ENCODE measurements at regions not wholly inside any gene's neighbourhood (a gene's known extent, or its start where the extent isn't known, plus 50 kb on each side); places are given as distances from the start of the nearest gene placed in this dataset.

DNA sequence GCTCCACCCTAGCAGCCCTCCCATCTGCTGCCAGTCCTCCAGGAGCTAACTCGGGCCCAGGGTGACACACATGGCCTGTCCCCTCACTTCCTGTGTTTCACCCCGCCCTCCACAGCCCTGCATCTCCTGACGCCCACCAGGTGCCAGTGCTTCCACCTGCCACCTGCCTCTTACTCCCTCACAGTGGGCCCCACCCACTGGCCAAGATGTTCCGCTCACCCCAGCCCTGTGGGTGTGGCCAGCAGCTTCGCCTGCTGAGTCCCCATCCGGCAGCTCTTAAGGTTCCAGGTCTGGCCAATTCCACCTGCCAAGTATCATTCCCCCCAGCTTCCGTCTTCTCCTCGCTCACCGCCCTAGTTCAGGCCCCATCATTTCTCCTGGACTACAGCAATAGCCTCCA lies 184.1 kb downstream of the MBOAT1 start:
- H3K27ac Mint-ChIP-seq, result no peak overlapping the region
- H3K27me3 Mint-ChIP-seq, result peaks cover 27% of the 10 kb centered on the region
- no peak for ATAC-seq
- H3K4me3 Mint-ChIP-seq, result no peak overlapping the region
- H3K36me3 Mint-ChIP-seq, result no peaks in the 10 kb centered on the region
- H3K9me3 Mint-ChIP-seq, result peaks cover 12% of the 10 kb centered on the region
- peaks cover 6% of the 10 kb centered on the region for H3K4me1 Mint-ChIP-seq

DNA sequence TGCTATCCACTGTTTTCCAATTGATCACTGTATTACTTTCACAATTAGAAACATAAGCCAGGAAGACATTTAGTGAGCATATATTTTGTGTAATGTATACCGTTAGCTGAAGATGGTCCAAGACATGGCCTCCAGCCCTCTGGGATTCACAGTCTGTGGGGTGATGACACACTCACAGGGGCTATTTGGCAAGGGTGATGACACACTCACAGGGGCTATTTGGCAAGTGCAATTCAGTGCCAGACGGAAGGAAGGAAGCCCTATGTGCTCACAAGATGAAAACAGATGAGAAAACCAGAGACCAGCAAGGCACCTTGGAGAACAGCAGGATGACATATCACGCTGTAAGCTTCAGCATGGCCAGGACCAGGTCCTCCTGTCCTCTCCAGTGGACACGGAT lies 183.7 kb downstream of the MBOAT1 start:
- H3K4me1 Mint-ChIP-seq, result peaks cover 6% of the 10 kb centered on the region
- H3K4me3 Mint-ChIP-seq, result no peak overlapping the region
- peaks cover 27% of the 10 kb centered on the region for H3K27me3 Mint-ChIP-seq
- no peak for ATAC-seq
- H3K27ac Mint-ChIP-seq, result no peak overlapping the region
- no peaks in the 10 kb centered on the region for H3K36me3 Mint-ChIP-seq
- H3K9me3 Mint-ChIP-seq, result peaks cover 12% of the 10 kb centered on the region

- peaks cover 12% of the 10 kb centered on the region for H3K9me3 Mint-ChIP-seq
- H3K36me3 Mint-ChIP-seq, result no peaks in the 10 kb centered on the region
- no peaks in the 10 kb centered on the region for H3K4me1 Mint-ChIP-seq
- no peak for ATAC-seq
- H3K4me3 Mint-ChIP-seq, result no peak overlapping the region
- H3K27me3 Mint-ChIP-seq, result peaks cover 27% of the 10 kb centered on the region
- no peak overlapping the region for H3K27ac Mint-ChIP-seq
Measured at GRCh38 chr6:20029979-20030378, 182.3 kb downstream of the MBOAT1 start.

DNA sequence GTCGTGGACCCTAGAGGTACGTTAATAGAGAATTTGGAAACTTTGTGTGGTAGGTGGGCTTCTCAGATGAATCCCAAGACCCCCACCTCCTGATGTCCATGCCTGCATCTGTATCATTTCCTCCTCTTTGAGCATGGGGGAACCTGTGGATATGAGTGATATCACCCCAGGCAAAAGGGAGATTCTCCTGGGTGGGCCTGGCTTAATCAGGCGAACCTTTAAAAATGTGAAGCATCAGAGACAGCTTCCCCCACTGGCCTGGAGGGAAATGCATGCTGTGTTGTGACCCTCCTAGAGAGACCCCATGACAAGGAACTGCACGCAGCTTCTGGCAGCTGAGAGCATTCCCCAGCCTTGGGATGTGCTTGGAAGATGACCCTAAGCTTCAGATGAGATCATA lies 180.9 kb downstream of the MBOAT1 start:
- Mint-ChIP-seq H3K27me3 (peaks cover 17% of the 10 kb centered on the region), H3K27ac (no peak overlapping the region), H3K4me3 (no peak overlapping the region), H3K36me3 (no peaks in the 10 kb centered on the region), H3K9me3 (peaks cover 8% of the 10 kb centered on the region), H3K4me1 (no peaks in the 10 kb centered on the region)
- ATAC-seq, result no peak

DNA sequence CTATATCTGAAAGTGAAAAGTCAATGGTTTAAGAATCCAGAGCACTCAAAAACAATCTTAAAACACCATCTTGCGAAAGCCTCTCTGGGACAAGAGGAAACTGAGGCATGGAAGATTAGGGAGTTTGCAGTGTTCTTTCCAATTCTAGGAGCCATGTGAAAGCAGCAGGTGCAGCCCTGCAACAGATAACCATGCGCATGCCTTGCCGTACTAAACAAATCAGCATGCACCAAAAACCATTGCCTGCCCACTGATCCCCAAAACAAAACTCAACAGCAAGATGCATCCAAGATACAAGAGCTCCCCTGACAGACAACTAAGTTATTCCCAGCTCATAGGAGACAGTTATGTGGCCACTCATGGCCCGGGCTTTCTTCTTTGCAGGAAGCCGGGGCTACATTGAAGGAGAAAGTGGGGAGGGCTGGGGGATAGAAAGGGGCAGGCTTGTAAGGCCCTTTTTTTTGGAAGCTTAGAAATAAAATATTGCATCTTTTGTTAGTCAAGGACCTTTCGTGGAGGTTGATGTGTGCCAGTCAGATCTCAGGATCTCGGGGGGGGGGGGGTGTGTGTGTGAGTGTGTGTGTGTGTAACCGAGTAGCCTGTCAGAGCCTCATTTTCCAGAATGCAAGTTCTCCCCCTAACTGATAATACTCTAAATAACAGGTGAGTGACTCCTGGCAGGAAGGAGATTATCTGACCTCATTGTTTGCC lies 178.4 kb downstream of the MBOAT1 start:
- no peak for ATAC-seq
- H3K27me3 Mint-ChIP-seq, result peaks cover under 1% of the 10 kb centered on the region
- no peaks in the 10 kb centered on the region for H3K4me1 Mint-ChIP-seq
- H3K4me3 Mint-ChIP-seq, result no peak overlapping the region
- H3K9me3 Mint-ChIP-seq, result peaks cover 6% of the 10 kb centered on the region
- H3K27ac Mint-ChIP-seq, result no peak overlapping the region
- no peaks in the 10 kb centered on the region for H3K36me3 Mint-ChIP-seq

DNA sequence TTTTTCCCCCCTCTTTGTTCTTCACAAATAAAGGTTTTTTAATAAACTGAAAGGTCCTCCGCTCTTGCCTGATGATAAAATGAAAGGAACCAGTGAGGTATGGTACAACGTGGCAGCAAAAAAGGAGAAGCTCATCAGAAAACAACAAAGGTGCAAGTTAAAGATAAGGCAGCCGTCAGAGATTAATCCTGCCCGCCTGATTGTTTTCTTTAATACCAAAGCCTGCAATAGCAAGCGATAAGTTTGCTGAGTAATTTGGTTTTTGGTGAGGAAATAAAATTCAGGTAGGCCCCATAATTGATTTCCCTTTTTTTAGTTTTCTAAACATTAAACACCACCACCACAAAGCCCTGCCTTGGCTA lies 177.9 kb downstream of the MBOAT1 start:
- H3K4me3 Mint-ChIP-seq, result no peak overlapping the region
- no peaks in the 10 kb centered on the region for H3K27me3 Mint-ChIP-seq
- peaks cover 6% of the 10 kb centered on the region for H3K9me3 Mint-ChIP-seq
- ATAC-seq, result no peak
- no peaks in the 10 kb centered on the region for H3K36me3 Mint-ChIP-seq
- H3K4me1 Mint-ChIP-seq, result no peaks in the 10 kb centered on the region
- no peak overlapping the region for H3K27ac Mint-ChIP-seq

- no peaks in the 10 kb centered on the region for H3K4me1 Mint-ChIP-seq
- peaks cover 8% of the 10 kb centered on the region for H3K9me3 Mint-ChIP-seq
- no peaks in the 10 kb centered on the region for H3K36me3 Mint-ChIP-seq
- no peaks in the 10 kb centered on the region for H3K27me3 Mint-ChIP-seq
- H3K27ac Mint-ChIP-seq, result no peak overlapping the region
- ATAC-seq, result no peak
- no peak overlapping the region for H3K4me3 Mint-ChIP-seq
Measured at GRCh38 chr6:20036141-20036677, 176.1 kb downstream of the MBOAT1 start.

- H3K36me3 Mint-ChIP-seq, result no peaks in the 10 kb centered on the region
- peaks cover 8% of the 10 kb centered on the region for H3K9me3 Mint-ChIP-seq
- H3K4me1 Mint-ChIP-seq, result no peaks in the 10 kb centered on the region
- H3K27me3 Mint-ChIP-seq, result no peaks in the 10 kb centered on the region
- no peak overlapping the region for H3K27ac Mint-ChIP-seq
- no peak overlapping the region for H3K4me3 Mint-ChIP-seq
- no peak for ATAC-seq
Measured at GRCh38 chr6:20038410-20039204, 173.7 kb downstream of the MBOAT1 start.

DNA sequence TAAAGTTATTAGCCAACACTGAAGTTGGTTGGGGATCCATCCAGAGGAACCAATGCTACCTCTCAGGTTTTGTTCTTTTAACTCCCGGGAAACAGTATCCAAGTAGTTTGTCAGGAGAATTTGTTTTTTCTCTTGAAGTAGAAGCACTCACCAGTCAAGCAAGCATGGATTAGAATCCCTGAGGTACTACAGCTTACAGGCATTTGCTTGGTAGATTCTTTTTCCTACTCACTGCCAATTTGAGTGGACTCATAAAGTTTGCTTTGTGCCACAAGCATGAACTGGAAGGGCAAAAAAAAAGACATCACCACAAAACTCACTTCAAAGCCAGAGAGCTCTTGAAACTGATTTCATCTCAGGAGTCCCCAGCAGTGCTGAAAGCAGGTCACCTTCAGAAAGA lies 167.4 kb downstream of the MBOAT1 start:
- Mint-ChIP-seq H3K9me3 (peaks cover 3% of the 10 kb centered on the region), H3K4me1 (no peaks in the 10 kb centered on the region), H3K27ac (no peak overlapping the region), H3K27me3 (no peaks in the 10 kb centered on the region), H3K4me3 (no peak overlapping the region), H3K36me3 (no peaks in the 10 kb centered on the region)
- ATAC-seq, result no peak
